ENCODE measurements at regions not wholly inside any gene's neighbourhood (a gene's known extent, or its start where the extent isn't known, plus 50 kb on each side); places are given as distances from the start of the nearest gene placed in this dataset.

GRCh38 chr12:94834036-94834625 is 169.4 kb downstream of the NDUFA12 start:
- intact Hi-C loops (cut with micrococcal nuclease) = no loop called here
- H3K4me3 Mint-ChIP-seq = no peak overlapping the region
- Histone ChIP-seq H3K79me2 (ENCODE audit: insufficient read depth, low read length) (no peaks in the 10 kb centered on the region), H3K4me2 (replicated peaks; ENCODE audit: extremely low read depth, low read length, poor library complexity, severe bottlenecking) (no peak overlapping the region), H3K27ac (ENCODE audit: low read depth in 1 of 2, low read length in 2 of 2) (peak overlapping the region; percentile 66 to 86), H2AFZ (ENCODE audit: insufficient read depth, low read depth, low read length, poor library complexity, severe bottlenecking) (no peak overlapping the region), H3K4me3 (replicated peaks in 1 of 3; ENCODE audit: low read depth in 2 of 3, low read length in 3 of 3) (peak overlapping the region in 1 of 3 experiments; percentile 20), H3K4me1 (ENCODE audit: control insufficient read depth in 1 of 2, insufficient read depth in 2 of 2, low read length in 2 of 2) (peaks cover 73 to 75% of the 10 kb centered on the region in 2 donors), H3K9ac (ENCODE audit: insufficient read depth, low read length, poor library complexity, severe bottlenecking) (no peak overlapping the region), H3K27me3 (ENCODE audit: control insufficient read depth in 2 of 2, insufficient read depth in 2 of 2, low read length in 2 of 2) (no peaks in the 10 kb centered on the region), H4K20me1 (ENCODE audit: insufficient read depth, low read length) (no peaks in the 10 kb centered on the region), H3K9me3 (replicated peaks in 1 of 2; ENCODE audit: control insufficient read depth in 1 of 2, insufficient read depth in 1 of 2, low read length in 2 of 2) (no peaks in the 10 kb centered on the region), H3K36me3 (replicated peaks in 1 of 2; ENCODE audit: control insufficient read depth in 1 of 2, insufficient read depth in 2 of 2, low read length in 2 of 2) (no peaks in the 10 kb centered on the region)
- DNase-seq = no peak
- peaks cover 0 to 1% of the 10 kb centered on the region in 2 donors for H3K36me3 Mint-ChIP-seq
- H3K4me1 Mint-ChIP-seq = peaks cover 54% of the 10 kb centered on the region
- peaks cover 0 to 5% (median 3%) of the 10 kb centered on the region in 7 donors for H3K9me3 Mint-ChIP-seq
- no peak for TF ChIP-seq CTCF (IDR thresholded peaks at IDR 0.05)
- WGBS (ENCODE audit: insufficient coverage) = 95% methylated on average over 13 of the region's 14 CpGs
- H3K27ac Mint-ChIP-seq = peak overlapping the region in 5 of 7 donors; percentile 86 to 99 (median 89)
- no peaks in the 10 kb centered on the region for H3K27me3 Mint-ChIP-seq (ENCODE audit: low read depth in 3 of 3)

- Histone ChIP-seq H3K36me3 (replicated peaks in 1 of 2; ENCODE audit: control insufficient read depth in 1 of 2, insufficient read depth in 2 of 2, low read length in 2 of 2) (no peaks in the 10 kb centered on the region), H2AFZ (ENCODE audit: insufficient read depth, low read depth, low read length, poor library complexity, severe bottlenecking) (no peak overlapping the region), H3K4me1 (ENCODE audit: control insufficient read depth in 1 of 2, insufficient read depth in 2 of 2, low read length in 2 of 2) (peaks cover 73 to 75% of the 10 kb centered on the region in 2 donors), H3K4me2 (replicated peaks; ENCODE audit: extremely low read depth, low read length, poor library complexity, severe bottlenecking) (peak overlapping the region; percentile 23), H3K9me3 (replicated peaks in 1 of 2; ENCODE audit: control insufficient read depth in 1 of 2, insufficient read depth in 1 of 2, low read length in 2 of 2) (no peaks in the 10 kb centered on the region), H3K9ac (ENCODE audit: insufficient read depth, low read length, poor library complexity, severe bottlenecking) (no peak overlapping the region), H3K27me3 (ENCODE audit: control insufficient read depth in 2 of 2, insufficient read depth in 2 of 2, low read length in 2 of 2) (no peaks in the 10 kb centered on the region), H3K79me2 (ENCODE audit: insufficient read depth, low read length) (no peaks in the 10 kb centered on the region), H3K4me3 (replicated peaks in 1 of 3; ENCODE audit: low read depth in 2 of 3, low read length in 3 of 3) (peak overlapping the region in 1 of 3 experiments; percentile 20), H4K20me1 (ENCODE audit: insufficient read depth, low read length) (no peaks in the 10 kb centered on the region), H3K27ac (ENCODE audit: low read depth in 1 of 2, low read length in 2 of 2) (peak overlapping the region; percentile 66 to 86)
- H3K4me3 Mint-ChIP-seq = peak overlapping the region in 1 of 2 donors; percentile 16
- intact Hi-C loops (cut with micrococcal nuclease) = no loop called here
- peaks cover 54% of the 10 kb centered on the region for H3K4me1 Mint-ChIP-seq
- no peak for TF ChIP-seq CTCF (IDR thresholded peaks at IDR 0.05)
- H3K36me3 Mint-ChIP-seq = peaks cover 0 to 1% of the 10 kb centered on the region in 2 donors
- peak; percentile 47 to 76 (median 68) for DNase-seq
- 89% methylated on average over 10 of the region's 15 CpGs for WGBS (ENCODE audit: insufficient coverage)
- H3K9me3 Mint-ChIP-seq = peaks cover 0 to 4% (median 3%) of the 10 kb centered on the region in 7 donors
- no peaks in the 10 kb centered on the region for H3K27me3 Mint-ChIP-seq (ENCODE audit: low read depth in 3 of 3)
- peak overlapping the region; percentile 39 to 99 (median 88) for H3K27ac Mint-ChIP-seq
Measured at GRCh38 chr12:94832780-94833681, 170.5 kb downstream of the NDUFA12 start.

All from CD14-positive monocyte (primary cell).